Adrenal gland (tissue), 9 donors: ENCODE measurements at regions not wholly inside any gene's neighbourhood (a gene's known extent, or its start where the extent isn't known, plus 50 kb on each side); places are given as distances from the start of the nearest gene placed in this dataset.

Experiments
- DNase-seq, 7 donors: peaks; one replicate each; pipeline ENCODE4 v3.0.0-alpha.2; 2019 to 2020
- H3K27ac ChIP-seq, 5 donors: fragments of 200-600 bp; sonication (generic) in 4 of 5; 1 replicate in 3 of 5; 2 replicates in 2 of 5; pipeline versions ENCODE4 v1.5.1 to v1.8.0; 2016 to 2020; ENCODE audit warnings: mild to moderate bottlenecking in 1 of 5
- H3K27me3 ChIP-seq: fragments of 200-600 bp; 2 replicates; pipeline ENCODE4 v1.8.0; 2021
- H3K36me3 ChIP-seq, 2 donors: fragments of 200-600 bp; replicated peaks in 1 of 2; 1 replicate in 1 of 2; 2 replicates in 1 of 2; pipeline versions ENCODE4 v1.5.1 to v1.8.0; 2018 to 2022
- H3K4me1 ChIP-seq, 2 donors: fragments of 200-600 bp; replicated peaks in 1 of 2; 1 replicate in 1 of 2; 2 replicates in 1 of 2; pipeline versions ENCODE4 v1.5.1 to v1.8.0; 2018 to 2021
- H3K4me3 ChIP-seq, 4 donors: fragments of 200-600 bp; sonication (generic) in 3 of 4; one replicate each; pipeline ENCODE4 v1.5.1; 2016 to 2018
- H3K9me3 ChIP-seq, 3 donors: fragments of 200-600 bp; sonication (generic) in 1 of 3; replicated peaks in 1 of 3; 1 replicate in 2 of 3; 2 replicates in 1 of 3; pipeline versions ENCODE4 v1.5.1 to v1.8.0; 2016 to 2021
- CTCF ChIP-seq, 6 experiments: fragments of 450-650 bp in 4 of 6; fragments of 200-600 bp in 2 of 6; sonication (generic) in 1 of 6; IDR thresholded peaks; 1 replicate in 5 of 6; 2 replicates in 1 of 6; pipeline versions ENCODE4 v1.5.1 to v1.8.0; 2016 to 2021; ENCODE audit warnings: antibody characterized with exemption in 6 of 6, mild to moderate bottlenecking in 2 of 6, moderate library complexity in 1 of 6
- POLR2A ChIP-seq, 2 donors: fragments of 450-650 bp; IDR thresholded peaks; one replicate each; pipeline ENCODE4 v1.6.1; 2017; ENCODE audit warnings: antibody characterized with exemption in 2 of 2, mild to moderate bottlenecking in 2 of 2, moderate library complexity in 1 of 2
- WGBS, 4 donors: extraction: QIAGEN DNeasy Blood & Tissue Kit in 2 of 4; methylation state at CpG; one replicate each; pipeline versions ENCODE4 v1.1.5 to v1.1.7; 2013 to 2017; 5-methylcytosine and 5-hydroxymethylcytosine counted together
- intact Hi-C, 2 donors: fragments of 100-400 bp; cut with DNase I; formaldehyde crosslinking; loops; one replicate each; pipeline versions ENCODE4 v1.14.1 to v1.15.0; 2022 to 2023
- donor health status: healthy with polysubstance abuse.
- donor health status: Bipolar disorder and iron deficiency.
- donor health status: DM: yes; HTN: yes; CAD: no.
- donor health status: DM: no; HTN: no; CAD: no.
- donor health status: DM: no; HTN: no; CAD: no.

DNA sequence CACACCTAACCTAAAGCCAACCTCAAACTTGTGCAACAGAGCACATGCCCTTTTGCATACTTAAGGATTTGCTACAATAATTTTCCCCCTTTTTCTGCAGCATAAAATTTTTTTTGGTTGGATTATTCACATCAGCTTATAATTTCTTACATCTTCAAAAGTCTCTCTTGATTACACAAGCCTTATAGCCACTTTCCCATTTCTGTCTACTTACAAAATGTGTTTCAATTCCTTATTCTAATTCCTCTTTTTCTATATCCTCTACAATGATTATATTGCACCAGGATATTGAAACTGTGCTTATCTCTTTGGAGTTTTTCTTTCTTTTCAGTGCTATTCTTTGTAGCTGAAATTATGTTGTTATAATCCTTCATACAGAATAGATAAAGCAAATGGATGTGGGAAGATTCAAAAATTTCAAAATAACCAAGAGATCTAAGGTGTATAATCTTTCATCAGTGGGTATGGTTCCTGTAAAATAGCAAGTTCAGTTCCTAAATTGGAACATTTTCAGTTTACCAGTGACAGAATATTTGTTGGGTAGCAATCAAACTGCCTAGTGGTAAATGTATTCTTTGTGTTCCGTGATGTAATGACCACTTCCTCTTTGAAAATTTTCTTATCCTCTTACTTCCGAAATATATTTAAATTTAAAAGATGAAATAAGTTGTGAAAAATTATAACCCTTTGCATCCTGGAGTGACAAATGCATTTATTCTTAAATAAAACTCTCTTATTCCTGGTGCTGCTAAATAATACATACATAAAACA, 386.8 kb upstream of the CHD1 start:
- TF ChIP-seq CTCF (IDR thresholded peaks at IDR 0.05) (no peak), POLR2A (IDR thresholded peaks at IDR 0.05) (no peak)
- H3K4me3 ChIP-seq = no peak overlapping the region
- intact Hi-C loops = no loop called here
- H3K4me1 ChIP-seq = no peaks in the 10 kb centered on the region
- H3K36me3 ChIP-seq = no peaks in the 10 kb centered on the region
- no peak for DNase-seq
- no peaks in the 10 kb centered on the region for H3K27me3 ChIP-seq
- 44 to 51% (median 46%) methylated on average over 2 of the region's 2 CpGs for WGBS, 4 donors
- H3K27ac ChIP-seq = peak overlapping the region in 1 of 5 donors; percentile 29
- H3K9me3 ChIP-seq = no peaks in the 10 kb centered on the region

DNA sequence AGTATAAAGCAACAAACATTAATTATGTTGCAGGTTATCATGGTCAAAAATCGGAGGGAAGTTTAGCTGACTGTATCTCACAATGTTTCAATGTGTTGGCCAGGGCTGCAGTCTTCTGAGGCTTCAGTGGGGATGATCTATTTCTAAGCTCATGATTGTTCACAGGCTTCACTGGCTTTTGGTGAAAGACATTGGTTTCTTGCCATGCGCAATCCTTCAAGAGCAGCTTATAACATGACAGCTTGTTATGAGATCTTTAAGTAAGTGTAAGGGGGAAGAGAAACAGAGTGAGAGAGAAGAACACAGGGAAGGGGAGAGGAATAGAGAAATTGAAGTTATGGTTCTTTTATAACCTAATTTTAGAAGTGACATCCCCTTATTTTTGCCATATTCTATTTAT, 385.9 kb upstream of the CHD1 start:
- 60 to 67% (median 63%) methylated on average over 2 of the region's 2 CpGs for WGBS, 4 donors
- no peak for DNase-seq
- Histone ChIP-seq H3K9me3 (no peaks in the 10 kb centered on the region), H3K27ac (no peak overlapping the region), H3K4me1 (no peaks in the 10 kb centered on the region), H3K27me3 (no peaks in the 10 kb centered on the region), H3K36me3 (no peaks in the 10 kb centered on the region), H3K4me3 (no peak overlapping the region)
- intact Hi-C loops = no loop called here
- TF ChIP-seq POLR2A (IDR thresholded peaks at IDR 0.05) (no peak), CTCF (IDR thresholded peaks at IDR 0.05) (no peak)

- no peak overlapping the region for H3K27ac ChIP-seq
- H3K36me3 ChIP-seq = no peaks in the 10 kb centered on the region
- DNase-seq = no peak
- H3K4me1 ChIP-seq = no peaks in the 10 kb centered on the region
- no peak overlapping the region for H3K4me3 ChIP-seq
- H3K9me3 ChIP-seq = no peaks in the 10 kb centered on the region
- intact Hi-C loops = no loop called here
- no peak for TF ChIP-seq POLR2A (IDR thresholded peaks at IDR 0.05)
- TF ChIP-seq CTCF (IDR thresholded peaks at IDR 0.05) = no peak
- WGBS, 4 donors = 26 to 39% (median 32%) methylated on average over 1 of the region's 1 CpG
- no peaks in the 10 kb centered on the region for H3K27me3 ChIP-seq
Observed at GRCh38 chr5:99308131-99308530, 379.3 kb upstream of the CHD1 start.

DNA sequence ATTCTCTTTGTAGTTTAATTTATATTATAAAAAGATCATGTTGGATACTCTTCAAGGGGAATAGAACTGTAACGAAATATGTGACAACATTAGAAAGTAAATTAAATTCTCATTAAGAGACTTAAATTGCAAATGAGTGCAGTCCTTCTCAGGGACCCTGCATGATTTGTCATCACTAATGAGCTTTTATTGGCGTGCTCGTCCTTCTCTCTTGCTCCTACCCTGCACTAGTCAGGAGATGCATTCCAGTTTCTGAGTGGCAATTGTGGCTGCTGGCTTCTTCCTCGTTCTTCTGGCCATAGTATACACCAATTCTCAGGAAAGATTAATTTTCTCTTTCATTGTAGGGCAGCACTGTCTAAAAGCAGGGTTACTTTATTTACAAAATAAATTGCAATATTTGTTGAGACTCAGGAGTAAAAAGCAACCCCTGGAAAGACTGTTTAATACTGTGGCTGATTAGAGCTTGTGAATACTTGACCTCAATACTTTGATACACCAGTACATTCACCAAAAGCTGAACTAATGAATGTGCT, 376.3 kb upstream of the CHD1 start:
- Histone ChIP-seq H3K27ac (no peak overlapping the region), H3K36me3 (no peaks in the 10 kb centered on the region), H3K9me3 (no peaks in the 10 kb centered on the region), H3K4me1 (no peaks in the 10 kb centered on the region), H3K27me3 (no peaks in the 10 kb centered on the region), H3K4me3 (no peak overlapping the region)
- 53 to 71% (median 65%) methylated on average over 4 of the region's 4 CpGs for WGBS, 4 donors
- no peak for TF ChIP-seq POLR2A (IDR thresholded peaks at IDR 0.05)
- TF ChIP-seq CTCF (IDR thresholded peaks at IDR 0.05) = no peak
- intact Hi-C loops = no loop called here
- no peak for DNase-seq
